ENCODE measurements at regions not wholly inside any gene's neighbourhood (a gene's known extent, or its start where the extent isn't known, plus 50 kb on each side); places are given as distances from the start of the nearest gene placed in this dataset.

GRCh38 chr10:78876449-78876848 is 192.3 kb upstream of the ZMIZ1 start:
- peaks cover 1% of the 10 kb centered on the region; the same call in 1 of the 2 replicates for H3K27me3 ChIP-seq (ENCODE audit: control insufficient read depth, insufficient read depth, low read length)
- no CpG with 5 or more reads among the region's 4 CpGs for WGBS (ENCODE audit: insufficient coverage, insufficient read length)
- no peak overlapping the region; the same call in 1 of the 2 replicates for H3K4me3 ChIP-seq (ENCODE audit: low read length)
- H3K9me3 ChIP-seq (ENCODE audit: control insufficient read depth, insufficient read depth, low read length) = no peaks in the 10 kb centered on the region
- no peaks in the 10 kb centered on the region for H3K36me3 ChIP-seq (ENCODE audit: control insufficient read depth, insufficient read depth, low read length)
- DNase-seq (ENCODE audit: low read depth, low spot score) = no peak
- H3K27ac ChIP-seq (ENCODE audit: low read length) = no peak overlapping the region
- peaks cover 6% of the 10 kb centered on the region for H3K4me1 ChIP-seq (ENCODE audit: control insufficient read depth, insufficient read depth, low read length)

GRCh38 chr10:78879621-78880020 is 189.1 kb upstream of the ZMIZ1 start:
- no CpG with 5 or more reads among the region's 3 CpGs for WGBS (ENCODE audit: insufficient coverage, insufficient read length)
- Histone ChIP-seq H3K4me1 (ENCODE audit: control insufficient read depth, insufficient read depth, low read length) (peaks cover 6% of the 10 kb centered on the region), H3K36me3 (ENCODE audit: control insufficient read depth, insufficient read depth, low read length) (no peaks in the 10 kb centered on the region), H3K4me3 (ENCODE audit: low read length) (no peak overlapping the region), H3K9me3 (ENCODE audit: control insufficient read depth, insufficient read depth, low read length) (no peaks in the 10 kb centered on the region), H3K27ac (ENCODE audit: low read length) (no peak overlapping the region), H3K27me3 (ENCODE audit: control insufficient read depth, insufficient read depth, low read length) (peaks cover 1% of the 10 kb centered on the region; the same call in 1 of the 2 replicates)
- DNase-seq (ENCODE audit: low read depth, low spot score) = no peak

DNA sequence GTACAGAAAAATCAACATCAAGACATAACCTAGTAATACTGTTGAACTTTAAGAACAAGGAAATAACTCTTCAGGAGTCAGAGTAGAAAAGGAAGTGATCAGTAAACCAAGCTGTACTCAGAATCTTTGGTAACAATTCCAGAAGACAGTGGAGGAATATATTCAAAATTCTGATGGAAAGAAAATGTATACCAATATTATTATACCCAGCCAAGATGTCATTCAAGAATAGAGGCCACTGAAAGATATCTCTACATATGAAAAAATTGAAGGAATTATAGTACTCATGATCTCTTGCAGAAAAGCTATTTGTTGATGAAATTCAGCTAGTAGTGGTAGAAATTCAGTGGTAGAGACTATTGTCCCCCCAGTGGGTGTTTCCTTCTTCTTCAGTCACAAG is 182.6 kb upstream of the ZMIZ1 start:
- Histone ChIP-seq H3K27me3 (ENCODE audit: control insufficient read depth, insufficient read depth, low read length) (no peaks in the 10 kb centered on the region), H3K36me3 (ENCODE audit: control insufficient read depth, insufficient read depth, low read length) (no peaks in the 10 kb centered on the region), H3K9me3 (ENCODE audit: control insufficient read depth, insufficient read depth, low read length) (no peaks in the 10 kb centered on the region), H3K27ac (ENCODE audit: low read length) (no peak overlapping the region), H3K4me3 (ENCODE audit: low read length) (no peak overlapping the region), H3K4me1 (ENCODE audit: control insufficient read depth, insufficient read depth, low read length) (no peaks in the 10 kb centered on the region)
- no peak for DNase-seq (ENCODE audit: low read depth, low spot score)

DNA sequence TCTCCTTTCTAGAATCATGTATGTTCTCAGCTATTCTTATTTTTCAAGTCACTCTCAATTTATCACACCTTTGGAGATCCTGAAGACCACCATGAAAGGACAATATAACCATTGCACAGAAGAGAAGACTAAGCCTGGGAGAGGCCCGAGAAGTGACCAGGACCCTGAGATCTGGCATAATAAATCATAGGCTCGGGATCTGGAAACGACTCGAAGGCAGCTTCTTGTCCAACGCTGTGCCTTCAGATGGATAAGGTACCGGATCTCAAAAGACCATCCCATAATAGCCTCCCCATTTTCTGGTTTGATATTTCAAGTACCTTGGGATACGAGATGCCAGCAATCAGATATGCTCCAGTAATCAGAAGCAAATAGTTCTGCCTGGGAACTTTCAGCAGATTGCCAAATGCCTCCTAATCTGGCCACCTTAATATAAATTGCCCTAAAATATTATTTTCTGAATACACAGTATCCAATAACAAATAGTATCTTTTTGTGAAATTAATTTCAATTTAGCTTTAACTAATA is 179.2 kb upstream of the ZMIZ1 start:
- H3K4me1 ChIP-seq (ENCODE audit: control insufficient read depth, insufficient read depth, low read length) = no peaks in the 10 kb centered on the region
- DNase-seq (ENCODE audit: low read depth, low spot score) = no peak
- H3K27ac ChIP-seq (ENCODE audit: low read length) = no peak overlapping the region
- no CpG with 5 or more reads among the region's 7 CpGs for WGBS (ENCODE audit: insufficient coverage, insufficient read length)
- H3K36me3 ChIP-seq (ENCODE audit: control insufficient read depth, insufficient read depth, low read length) = no peaks in the 10 kb centered on the region
- no peaks in the 10 kb centered on the region for H3K9me3 ChIP-seq (ENCODE audit: control insufficient read depth, insufficient read depth, low read length)
- no peaks in the 10 kb centered on the region for H3K27me3 ChIP-seq (ENCODE audit: control insufficient read depth, insufficient read depth, low read length)
- no peak overlapping the region for H3K4me3 ChIP-seq (ENCODE audit: low read length)

DNA sequence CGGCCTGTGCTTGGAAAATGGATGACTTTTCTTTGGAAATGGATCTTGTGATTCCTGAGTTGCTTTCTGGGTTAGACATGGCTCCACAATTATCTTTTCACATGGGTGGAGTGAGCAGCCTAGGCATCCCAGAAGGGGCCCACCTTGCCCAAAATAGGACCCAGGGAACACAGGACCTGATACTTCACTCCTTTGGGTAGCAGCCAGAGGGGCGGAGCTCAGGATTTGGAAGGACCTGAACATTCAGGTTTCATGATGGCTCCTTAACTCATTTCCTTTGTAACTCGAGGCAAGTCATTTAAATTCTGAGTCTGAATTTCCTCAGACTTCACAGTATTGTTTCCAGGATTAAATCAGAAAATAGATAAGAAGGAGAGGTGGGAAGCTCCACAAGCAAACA is 178.3 kb upstream of the ZMIZ1 start:
- Histone ChIP-seq H3K9me3 (ENCODE audit: control insufficient read depth, insufficient read depth, low read length) (no peaks in the 10 kb centered on the region), H3K27me3 (ENCODE audit: control insufficient read depth, insufficient read depth, low read length) (no peaks in the 10 kb centered on the region), H3K36me3 (ENCODE audit: control insufficient read depth, insufficient read depth, low read length) (no peaks in the 10 kb centered on the region), H3K27ac (ENCODE audit: low read length) (no peak overlapping the region), H3K4me3 (ENCODE audit: low read length) (no peak overlapping the region), H3K4me1 (ENCODE audit: control insufficient read depth, insufficient read depth, low read length) (0 out of 2 replicates have a peak, but pooled peaks cover under 1% of the 10 kb centered on the region)
- DNase-seq (ENCODE audit: low read depth, low spot score) = no peak
- WGBS (ENCODE audit: insufficient coverage, insufficient read length) = no CpG with 5 or more reads among the region's 3 CpGs

GRCh38 chr10:78891741-78892140 is 177.0 kb upstream of the ZMIZ1 start:
- WGBS (ENCODE audit: insufficient coverage, insufficient read length) = no CpG with 5 or more reads among the region's 2 CpGs
- no peak overlapping the region for H3K4me3 ChIP-seq (ENCODE audit: low read length)
- no peaks in the 10 kb centered on the region for H3K36me3 ChIP-seq (ENCODE audit: control insufficient read depth, insufficient read depth, low read length)
- no peak overlapping the region for H3K27ac ChIP-seq (ENCODE audit: low read length)
- H3K9me3 ChIP-seq (ENCODE audit: control insufficient read depth, insufficient read depth, low read length) = no peaks in the 10 kb centered on the region
- no peak for DNase-seq (ENCODE audit: low read depth, low spot score)
- peaks cover 3% of the 10 kb centered on the region; the same call in 1 of the 2 replicates for H3K4me1 ChIP-seq (ENCODE audit: control insufficient read depth, insufficient read depth, low read length)
- H3K27me3 ChIP-seq (ENCODE audit: control insufficient read depth, insufficient read depth, low read length) = no peaks in the 10 kb centered on the region

- no peaks in the 10 kb centered on the region for H3K27me3 ChIP-seq (ENCODE audit: control insufficient read depth, insufficient read depth, low read length)
- no peaks in the 10 kb centered on the region for H3K9me3 ChIP-seq (ENCODE audit: control insufficient read depth, insufficient read depth, low read length)
- no peak for DNase-seq (ENCODE audit: low read depth, low spot score)
- no peak overlapping the region for H3K4me3 ChIP-seq (ENCODE audit: low read length)
- no CpG with 5 or more reads among the region's 7 CpGs for WGBS (ENCODE audit: insufficient coverage, insufficient read length)
- no peak overlapping the region for H3K27ac ChIP-seq (ENCODE audit: low read length)
- no peaks in the 10 kb centered on the region for H3K36me3 ChIP-seq (ENCODE audit: control insufficient read depth, insufficient read depth, low read length)
- peaks cover 3% of the 10 kb centered on the region; the same call in 1 of the 2 replicates for H3K4me1 ChIP-seq (ENCODE audit: control insufficient read depth, insufficient read depth, low read length)
These were observed 176.2 kb upstream of the ZMIZ1 start for GRCh38 chr10:78892338-78893176.

GRCh38 chr10:78893217-78893616 is 175.5 kb upstream of the ZMIZ1 start:
- WGBS (ENCODE audit: insufficient coverage, insufficient read length) = no CpG with 5 or more reads among the region's 5 CpGs
- no peak overlapping the region for H3K27ac ChIP-seq (ENCODE audit: low read length)

GRCh38 chr10:78894089-78894840 is 174.5 kb upstream of the ZMIZ1 start:
- Histone ChIP-seq H3K4me1 (ENCODE audit: control insufficient read depth, insufficient read depth, low read length) (peaks cover 3% of the 10 kb centered on the region; the same call in 1 of the 2 replicates), H3K4me3 (ENCODE audit: low read length) (no peak overlapping the region), H3K27me3 (ENCODE audit: control insufficient read depth, insufficient read depth, low read length) (no peaks in the 10 kb centered on the region), H3K27ac (ENCODE audit: low read length) (no peak overlapping the region), H3K36me3 (ENCODE audit: control insufficient read depth, insufficient read depth, low read length) (no peaks in the 10 kb centered on the region), H3K9me3 (ENCODE audit: control insufficient read depth, insufficient read depth, low read length) (no peaks in the 10 kb centered on the region)
- DNase-seq (ENCODE audit: low read depth, low spot score) = no peak
- WGBS (ENCODE audit: insufficient coverage, insufficient read length) = no CpG with 5 or more reads among the region's 12 CpGs

More at GRCh38 chr10:78893217-78893616, 175.5 kb upstream of the ZMIZ1 start:
- Histone ChIP-seq H3K9me3 (ENCODE audit: control insufficient read depth, insufficient read depth, low read length) (no peaks in the 10 kb centered on the region), H3K27me3 (ENCODE audit: control insufficient read depth, insufficient read depth, low read length) (no peaks in the 10 kb centered on the region), H3K36me3 (ENCODE audit: control insufficient read depth, insufficient read depth, low read length) (no peaks in the 10 kb centered on the region), H3K4me3 (ENCODE audit: low read length) (no peak overlapping the region), H3K4me1 (ENCODE audit: control insufficient read depth, insufficient read depth, low read length) (peaks cover 3% of the 10 kb centered on the region; the same call in 1 of the 2 replicates)
- DNase-seq (ENCODE audit: low read depth, low spot score) = no peak

GRCh38 chr10:78894841-78895195 is 173.9 kb upstream of the ZMIZ1 start:
- Histone ChIP-seq H3K36me3 (ENCODE audit: control insufficient read depth, insufficient read depth, low read length) (no peaks in the 10 kb centered on the region), H3K4me3 (ENCODE audit: low read length) (no peak overlapping the region), H3K4me1 (ENCODE audit: control insufficient read depth, insufficient read depth, low read length) (peaks cover 3% of the 10 kb centered on the region; the same call in 1 of the 2 replicates), H3K27me3 (ENCODE audit: control insufficient read depth, insufficient read depth, low read length) (no peaks in the 10 kb centered on the region), H3K27ac (ENCODE audit: low read length) (no peak overlapping the region), H3K9me3 (ENCODE audit: control insufficient read depth, insufficient read depth, low read length) (no peaks in the 10 kb centered on the region)
- DNase-seq (ENCODE audit: low read depth, low spot score) = no peak
- WGBS (ENCODE audit: insufficient coverage, insufficient read length) = no CpG with 5 or more reads among the region's 3 CpGs
